Stimulated activated naive CD8-positive, alpha-beta T cell treated with anti-CD3 and anti-CD28 coated beads, Interleukin-15, amount 100 ng/mL, for 72 hours (primary cell): ENCODE measurements at regions not wholly inside any gene's neighbourhood (a gene's known extent, or its start where the extent isn't known, plus 50 kb on each side); places are given as distances from the start of the nearest gene placed in this dataset.

Experiments used
- ATAC-seq: fragments of 150-1000 bp; cut with Tn5 transposase; 2 replicates; pipeline ENCODE4 v1.10.0; 2021; ENCODE audit warnings: mild to moderate bottlenecking, moderate library complexity
- DNase-seq, 2 donors: peaks; one replicate each; pipeline ENCODE4 v3.0.0; 2021 to 2022
- H3K27ac Mint-ChIP-seq, 2 donors: one replicate each; pipeline ENCODE4 v1.8.0; 2022; ENCODE audit warnings: mild to moderate bottlenecking in 2 of 2, mixed read lengths in 2 of 2, moderate library complexity in 2 of 2
- H3K27me3 Mint-ChIP-seq: one replicate; pipeline ENCODE4 v1.8.0; 2022; ENCODE audit warnings: mixed read lengths
- H3K4me1 Mint-ChIP-seq: one replicate; pipeline ENCODE4 v1.8.0; 2022; ENCODE audit warnings: mild to moderate bottlenecking, mixed read lengths
- H3K4me3 Mint-ChIP-seq, 2 donors: one replicate each; pipeline ENCODE4 v1.8.0; 2022; ENCODE audit warnings: mild to moderate bottlenecking in 2 of 2, mixed read lengths in 2 of 2, moderate library complexity in 1 of 2
- H3K9me3 Mint-ChIP-seq, 2 donors: one replicate each; pipeline ENCODE4 v1.8.0; 2022; ENCODE audit warnings: mixed read lengths in 2 of 2

DNA sequence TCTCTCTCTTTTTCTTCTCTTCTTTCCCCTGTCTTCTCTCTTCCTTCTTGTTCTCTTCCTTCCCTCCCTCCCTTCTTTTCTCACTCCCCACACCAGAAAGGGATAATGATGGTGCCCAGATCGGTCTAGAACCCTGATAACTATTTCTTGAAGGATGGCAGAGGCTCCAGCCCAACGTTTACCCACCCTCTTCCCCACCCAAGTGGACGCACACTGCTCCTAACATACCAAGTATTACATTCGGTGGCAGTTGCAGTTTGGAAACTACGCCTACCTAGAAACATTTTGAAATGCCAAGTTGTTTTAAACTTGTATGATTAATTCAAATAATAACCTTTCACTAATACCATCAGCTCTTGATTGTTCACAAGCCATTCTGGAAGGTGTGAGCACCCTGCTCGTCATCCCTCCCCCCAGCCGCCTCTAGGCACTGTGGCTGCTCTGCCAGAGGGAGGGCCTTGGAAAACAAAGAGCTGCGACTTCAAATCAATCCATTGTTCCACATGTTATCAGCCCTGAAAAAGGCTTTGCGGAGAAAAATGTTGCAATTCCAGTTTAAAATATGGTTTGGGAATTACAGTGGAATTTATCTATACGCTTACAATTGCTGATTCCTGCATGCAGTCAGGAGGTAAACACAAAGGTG, 1017.5 kb upstream of the TENM3 start:
- ATAC-seq (no peak), DNase-seq (no peak)
- H3K4me1 Mint-ChIP-seq, result no peaks in the 10 kb centered on the region
- no peaks in the 10 kb centered on the region for H3K9me3 Mint-ChIP-seq
- no peak overlapping the region for H3K27ac Mint-ChIP-seq
- no peaks in the 10 kb centered on the region for H3K27me3 Mint-ChIP-seq
- no peak overlapping the region for H3K4me3 Mint-ChIP-seq

DNA sequence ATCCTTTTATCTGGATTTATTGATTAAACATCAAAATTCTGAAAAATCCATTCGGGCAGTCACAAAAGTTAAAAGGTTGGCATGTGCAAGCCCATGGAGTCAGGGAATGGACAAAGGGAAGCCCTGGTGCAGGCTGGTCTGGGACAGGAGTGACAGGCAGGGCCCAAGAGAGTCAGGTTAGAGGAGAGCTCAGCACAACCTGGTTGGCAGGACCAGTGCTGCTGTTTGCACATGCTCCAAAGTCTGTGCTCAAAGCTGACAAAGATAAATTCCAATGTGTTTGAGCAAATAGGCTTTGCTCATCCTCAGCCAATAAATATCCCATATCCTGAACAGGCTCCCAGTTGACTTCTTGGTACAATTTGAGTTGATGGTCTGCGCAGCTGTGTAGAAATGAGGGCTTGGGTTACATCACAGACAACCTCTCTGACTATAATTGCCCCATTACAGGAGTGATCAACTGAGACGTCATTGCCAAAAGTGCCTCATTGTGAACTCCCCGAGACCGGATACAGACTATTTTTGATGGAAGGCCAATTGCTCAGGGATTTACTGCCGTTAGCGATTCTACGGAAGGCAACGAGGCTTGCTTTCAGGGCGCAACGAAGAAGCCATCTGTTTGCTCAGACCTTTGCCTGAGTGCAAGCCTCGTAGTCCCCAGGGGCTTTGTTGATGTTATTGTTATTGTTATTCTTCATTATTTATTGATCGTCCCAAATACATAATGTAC, 1008.1 kb upstream of the TENM3 start:
- ATAC-seq (no peak), DNase-seq (no peak)
- Mint-ChIP-seq H3K9me3 (no peaks in the 10 kb centered on the region), H3K27me3 (no peaks in the 10 kb centered on the region), H3K27ac (no peak overlapping the region), H3K4me3 (no peak overlapping the region), H3K4me1 (no peaks in the 10 kb centered on the region)

DNA sequence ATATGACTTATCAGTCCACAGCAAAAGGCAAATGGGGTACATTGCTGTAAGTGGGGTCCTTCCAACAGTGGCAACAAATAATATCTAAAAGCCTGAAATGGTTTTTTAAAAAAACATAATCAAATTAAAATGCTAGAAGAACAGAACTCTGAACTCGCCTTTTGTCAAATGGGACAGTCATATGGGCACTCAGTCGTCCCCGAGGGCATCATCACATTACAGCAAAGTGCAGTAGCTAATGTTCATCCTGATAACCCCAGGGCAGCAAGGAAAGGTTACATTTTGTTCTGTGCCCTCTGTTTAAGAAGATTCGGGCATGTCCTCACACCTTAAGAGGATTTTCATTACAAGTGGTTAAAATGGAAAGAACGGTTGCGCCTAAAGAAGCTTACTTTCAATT, 997.9 kb upstream of the TENM3 start:
- peaks cover under 1 to 4% of the 10 kb centered on the region in 2 donors for H3K9me3 Mint-ChIP-seq

DNA sequence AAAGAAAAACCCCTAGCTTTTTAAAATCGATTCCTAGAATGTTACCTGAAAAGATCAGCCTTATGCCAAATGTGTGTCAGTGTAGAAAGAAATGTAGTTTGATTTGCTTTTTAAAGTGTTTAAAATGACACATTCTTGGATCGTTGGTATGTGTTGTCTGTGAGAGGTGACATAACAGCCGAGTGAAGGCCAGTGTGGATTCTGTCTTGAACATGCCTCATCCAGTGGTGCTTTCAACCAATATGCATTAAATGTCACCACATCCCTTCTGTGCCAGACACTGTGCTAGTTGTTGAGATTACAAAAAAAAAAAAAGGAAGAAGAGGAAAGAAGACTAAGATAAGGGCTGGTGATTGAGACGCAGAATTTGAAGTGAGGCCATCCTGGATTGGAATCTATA, 994.2 kb upstream of the TENM3 start:
- H3K4me1 Mint-ChIP-seq, result no peaks in the 10 kb centered on the region
- DNase-seq (no peak), ATAC-seq (no peak)
- no peak overlapping the region for H3K4me3 Mint-ChIP-seq
- H3K9me3 Mint-ChIP-seq, result peaks cover 10 to 20% of the 10 kb centered on the region in 2 donors
- H3K27me3 Mint-ChIP-seq, result no peaks in the 10 kb centered on the region
- no peak overlapping the region for H3K27ac Mint-ChIP-seq

More for the DNA sequence above, 997.9 kb upstream of the TENM3 start:
- Mint-ChIP-seq H3K4me3 (no peak overlapping the region), H3K27ac (no peak overlapping the region), H3K4me1 (no peaks in the 10 kb centered on the region), H3K27me3 (no peaks in the 10 kb centered on the region)
- DNase-seq, result no peak
- ATAC-seq, result no peak

DNA sequence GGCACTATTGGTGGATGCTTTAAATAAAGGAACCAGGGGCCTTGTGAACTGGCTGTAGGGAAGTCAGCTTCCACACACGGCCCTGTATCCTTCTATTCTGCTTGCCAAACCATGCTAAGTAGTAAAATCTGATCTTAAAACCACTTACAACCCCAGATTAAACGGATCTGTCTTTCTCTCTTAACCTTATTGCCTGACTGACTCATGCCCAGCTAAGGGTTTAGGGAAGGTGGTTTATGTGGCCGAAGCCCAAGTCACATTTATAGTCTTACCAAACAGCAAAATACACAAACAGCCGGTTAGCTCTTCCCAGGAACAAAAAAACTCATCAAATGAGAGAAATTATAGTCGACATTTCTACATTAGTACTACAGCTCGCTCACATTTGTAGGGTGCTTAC, 988.4 kb upstream of the TENM3 start:
- H3K9me3 Mint-ChIP-seq, result peaks cover 10 to 27% of the 10 kb centered on the region in 2 donors
- H3K27ac Mint-ChIP-seq, result no peak overlapping the region
- no peak overlapping the region for H3K4me3 Mint-ChIP-seq
- no peaks in the 10 kb centered on the region for H3K4me1 Mint-ChIP-seq
- no peak for DNase-seq
- ATAC-seq, result no peak
- H3K27me3 Mint-ChIP-seq, result no peaks in the 10 kb centered on the region

DNA sequence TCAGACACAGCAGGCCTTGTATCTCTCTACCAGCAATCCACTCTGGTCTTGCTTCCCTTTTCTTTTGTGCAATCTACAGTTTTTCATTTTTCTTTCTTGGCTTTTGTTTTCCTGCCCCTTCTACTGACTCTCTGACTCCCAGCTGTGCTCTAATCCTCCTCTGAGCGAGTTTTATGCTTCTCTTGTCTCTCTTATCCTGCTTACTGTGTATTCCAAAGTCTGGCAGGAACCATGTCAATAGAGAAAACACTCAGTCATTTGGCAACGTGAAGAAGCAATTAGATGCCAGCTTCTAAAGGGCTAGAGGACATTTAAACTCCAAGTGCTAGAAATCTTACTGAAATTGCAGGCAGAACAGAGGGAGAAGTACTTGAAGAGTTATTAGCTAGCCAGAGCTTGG, 984.6 kb upstream of the TENM3 start:
- no peak for DNase-seq
- Mint-ChIP-seq H3K9me3 (peaks cover 0 to 13% of the 10 kb centered on the region in 2 donors), H3K27me3 (no peaks in the 10 kb centered on the region), H3K4me1 (no peaks in the 10 kb centered on the region), H3K4me3 (no peak overlapping the region), H3K27ac (no peak overlapping the region)
- ATAC-seq, result no peak

DNA sequence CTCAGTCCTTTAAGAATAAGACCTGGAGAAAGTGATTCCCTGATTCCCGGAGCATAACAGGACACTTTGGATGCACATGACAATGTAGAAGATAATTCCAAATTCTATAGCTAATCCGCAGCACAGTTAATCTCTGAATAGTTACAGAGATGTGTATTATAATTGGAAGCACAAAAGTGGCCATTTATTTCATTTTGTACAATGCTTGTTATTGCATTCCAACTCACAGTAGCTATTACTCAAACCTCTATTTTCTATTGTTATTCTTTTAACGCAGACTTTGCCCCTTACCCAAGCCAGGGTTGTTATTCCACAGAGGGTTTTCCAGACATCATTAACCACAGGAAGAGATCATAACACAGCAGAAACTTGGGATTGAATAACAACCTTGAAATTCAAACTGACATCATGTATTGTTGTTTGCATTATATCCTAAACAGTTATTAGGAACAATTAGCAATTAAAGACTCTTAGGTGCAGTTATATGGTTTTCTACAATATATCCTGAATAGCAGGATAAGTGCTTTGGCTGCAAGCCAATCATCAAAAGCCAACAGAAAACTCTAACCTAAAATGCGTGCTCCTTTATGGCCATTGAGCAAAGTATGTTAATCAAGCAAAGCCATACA, 984.0 kb upstream of the TENM3 start:
- no peak overlapping the region for H3K4me3 Mint-ChIP-seq
- no peak for ATAC-seq
- peaks cover 0 to 13% of the 10 kb centered on the region in 2 donors for H3K9me3 Mint-ChIP-seq
- no peak overlapping the region for H3K27ac Mint-ChIP-seq
- no peaks in the 10 kb centered on the region for H3K27me3 Mint-ChIP-seq
- DNase-seq, result no peak
- no peaks in the 10 kb centered on the region for H3K4me1 Mint-ChIP-seq

DNA sequence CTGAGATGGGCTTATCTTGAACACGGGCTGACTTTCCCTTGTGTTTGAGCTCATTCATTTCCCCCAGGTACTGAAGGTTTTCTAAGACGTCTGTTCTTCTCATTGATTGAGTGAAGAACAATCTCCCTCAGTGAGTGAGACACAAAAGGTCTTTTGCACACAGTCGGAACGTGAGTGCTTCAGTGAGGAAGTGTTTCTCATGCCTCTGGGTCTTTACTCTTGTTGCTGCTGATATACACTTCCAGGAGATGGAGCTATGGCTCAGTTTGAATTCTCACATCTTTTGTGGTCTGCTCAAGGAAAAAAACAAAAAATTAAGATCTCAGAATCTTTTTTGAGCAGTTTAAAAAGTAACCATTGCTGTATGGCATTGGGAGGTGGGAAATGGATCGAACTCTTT, 981.9 kb upstream of the TENM3 start:
- Mint-ChIP-seq H3K4me3 (no peak overlapping the region), H3K4me1 (no peaks in the 10 kb centered on the region), H3K9me3 (peaks cover 0 to 13% of the 10 kb centered on the region in 2 donors), H3K27me3 (peaks cover 6% of the 10 kb centered on the region), H3K27ac (no peak overlapping the region)
- ATAC-seq (no peak), DNase-seq (no peak)

DNA sequence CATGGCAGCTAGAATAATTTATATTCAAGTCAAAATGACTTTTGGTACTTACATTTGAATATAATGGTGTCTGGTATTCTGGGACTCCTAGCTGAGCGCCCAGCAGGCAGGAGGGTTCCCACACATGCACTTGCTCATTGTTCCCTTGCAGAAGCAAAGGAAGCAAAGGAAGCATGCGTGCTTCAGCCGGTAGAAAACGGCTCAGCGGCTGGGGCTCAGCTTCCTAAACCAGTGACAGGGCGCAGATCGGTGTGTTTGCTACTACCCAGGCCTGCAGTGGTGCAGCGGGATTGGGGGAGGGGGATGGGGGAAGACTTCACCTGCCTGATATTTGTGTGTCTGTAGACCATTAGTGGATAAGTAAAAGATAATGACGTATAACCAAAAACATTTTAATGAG, 978.3 kb upstream of the TENM3 start:
- no peak overlapping the region for H3K27ac Mint-ChIP-seq
- no peak overlapping the region for H3K4me3 Mint-ChIP-seq
- ATAC-seq (no peak), DNase-seq (no peak)
- peaks cover 0 to 6% of the 10 kb centered on the region in 2 donors for H3K9me3 Mint-ChIP-seq
- H3K4me1 Mint-ChIP-seq, result no peaks in the 10 kb centered on the region
- peaks cover 6% of the 10 kb centered on the region for H3K27me3 Mint-ChIP-seq

DNA sequence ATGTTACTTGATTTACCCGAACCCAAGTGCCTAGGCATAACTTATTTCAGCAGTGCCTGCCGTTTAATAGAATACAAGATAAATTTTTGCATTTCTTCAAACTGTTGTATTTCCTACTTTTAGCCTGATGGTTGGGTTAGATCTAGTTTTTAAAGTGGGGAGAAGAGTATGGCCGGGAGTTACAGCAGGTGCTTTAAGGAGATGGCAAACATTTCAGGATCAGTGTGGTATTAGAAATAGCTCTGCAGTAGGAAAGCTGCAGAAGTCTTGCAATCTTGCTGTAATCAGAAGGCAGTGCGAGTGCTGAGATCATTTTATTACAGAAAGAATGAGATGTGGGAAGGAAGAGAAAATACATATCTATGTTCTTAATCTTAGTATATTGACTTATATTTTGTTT, 977.8 kb upstream of the TENM3 start:
- Mint-ChIP-seq H3K9me3 (peaks cover 0 to 6% of the 10 kb centered on the region in 2 donors), H3K4me1 (no peaks in the 10 kb centered on the region), H3K27me3 (peaks cover 6% of the 10 kb centered on the region), H3K27ac (no peak overlapping the region), H3K4me3 (no peak overlapping the region)
- ATAC-seq, result no peak
- no peak for DNase-seq

DNA sequence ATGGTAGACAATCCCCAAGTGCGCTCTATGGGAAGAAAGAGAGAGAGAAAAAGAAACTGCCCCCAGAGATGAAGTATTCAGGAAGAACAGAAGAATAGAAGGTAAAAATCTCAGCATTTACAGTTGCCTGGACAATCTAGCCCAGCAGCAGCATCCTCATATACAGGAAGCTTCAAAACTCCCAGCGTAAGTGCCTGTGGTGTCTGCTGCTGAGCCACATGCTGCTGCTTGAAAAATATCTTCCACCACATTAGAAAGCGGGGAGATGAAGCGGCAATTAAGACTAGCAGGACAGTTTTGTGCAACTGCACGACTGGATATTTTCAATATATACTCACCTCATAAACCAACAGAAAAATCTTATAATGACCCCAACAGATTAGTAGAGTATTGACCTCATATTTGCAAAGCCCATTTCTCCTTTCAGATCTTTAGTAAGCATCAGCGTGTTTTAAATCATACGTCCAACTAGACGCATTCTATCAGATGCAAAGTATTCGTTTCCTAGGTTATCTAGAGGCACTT, 972.0 kb upstream of the TENM3 start:
- DNase-seq, result no peak
- Mint-ChIP-seq H3K4me3 (no peak overlapping the region), H3K27me3 (no peaks in the 10 kb centered on the region), H3K4me1 (no peaks in the 10 kb centered on the region), H3K27ac (no peak overlapping the region), H3K9me3 (no peaks in the 10 kb centered on the region)
- no peak for ATAC-seq

DNA sequence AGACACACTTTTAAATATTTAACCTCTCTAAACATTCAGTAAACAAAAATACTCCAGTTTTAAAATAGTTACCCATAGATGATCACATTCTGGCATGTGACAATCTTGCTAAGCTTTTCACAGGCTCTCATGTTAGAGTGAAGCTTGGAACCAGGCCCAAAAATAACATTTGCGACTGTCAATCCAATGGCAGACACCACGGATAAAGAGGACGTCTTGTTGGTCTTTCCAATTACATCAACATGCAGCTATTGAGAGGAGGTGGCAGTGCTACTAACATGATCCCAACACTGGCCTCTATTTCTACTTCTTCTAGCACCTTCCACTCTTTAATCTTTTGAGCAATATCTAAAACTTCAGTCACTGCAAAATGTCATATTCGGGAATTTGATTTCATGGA, 970.8 kb upstream of the TENM3 start:
- H3K27ac Mint-ChIP-seq, result no peak overlapping the region
- no peak overlapping the region for H3K4me3 Mint-ChIP-seq
- H3K27me3 Mint-ChIP-seq, result no peaks in the 10 kb centered on the region
- H3K4me1 Mint-ChIP-seq, result no peaks in the 10 kb centered on the region
- H3K9me3 Mint-ChIP-seq, result peaks cover 0 to 8% of the 10 kb centered on the region in 2 donors
- no peak for ATAC-seq
- DNase-seq, result no peak

DNA sequence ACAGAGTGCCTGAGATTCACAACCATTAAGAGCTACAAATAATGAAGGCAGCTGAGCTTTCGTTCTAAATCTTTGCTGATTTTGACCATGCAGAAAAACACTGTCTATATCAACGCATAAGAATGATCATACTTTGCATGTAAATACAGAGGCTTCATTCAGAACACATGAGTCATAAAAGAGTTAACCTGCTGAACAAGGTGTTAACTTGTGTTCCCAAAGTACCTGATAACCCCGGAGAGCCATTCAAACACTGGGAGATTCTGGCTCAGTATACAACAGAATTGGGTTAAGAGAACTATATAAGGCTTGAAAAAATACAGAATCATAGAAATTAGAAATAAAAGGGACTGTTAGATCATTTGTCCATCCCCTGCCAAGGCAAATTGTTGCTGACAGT, 964.3 kb upstream of the TENM3 start:
- no peaks in the 10 kb centered on the region for H3K27me3 Mint-ChIP-seq
- no peak overlapping the region for H3K27ac Mint-ChIP-seq
- DNase-seq (no peak), ATAC-seq (no peak)
- H3K9me3 Mint-ChIP-seq, result peaks cover 0 to 8% of the 10 kb centered on the region in 2 donors
- no peak overlapping the region for H3K4me3 Mint-ChIP-seq
- no peaks in the 10 kb centered on the region for H3K4me1 Mint-ChIP-seq

DNA sequence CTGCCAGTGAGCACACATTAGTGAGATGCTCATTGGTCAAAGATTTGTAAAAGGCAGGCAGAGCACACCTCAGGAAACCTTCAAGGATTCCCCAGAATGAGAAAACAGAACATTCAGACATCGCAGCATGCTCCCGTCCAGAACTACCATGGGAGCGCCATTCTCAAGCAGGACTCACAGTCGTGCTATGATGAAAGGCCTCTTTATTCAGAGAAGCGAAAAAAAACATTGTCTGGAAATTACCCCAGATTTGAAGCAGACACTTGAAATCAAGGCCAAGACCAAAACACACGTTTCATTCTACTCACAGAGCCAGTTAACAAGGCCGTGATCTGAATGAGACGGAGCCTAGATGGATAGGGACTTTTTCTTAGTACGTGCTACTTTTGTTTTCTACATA, 961.8 kb upstream of the TENM3 start:
- Mint-ChIP-seq H3K27me3 (no peaks in the 10 kb centered on the region), H3K9me3 (peaks cover 0 to 6% of the 10 kb centered on the region in 2 donors), H3K27ac (no peak overlapping the region), H3K4me1 (no peaks in the 10 kb centered on the region), H3K4me3 (no peak overlapping the region)
- no peak for DNase-seq
- no peak for ATAC-seq

DNA sequence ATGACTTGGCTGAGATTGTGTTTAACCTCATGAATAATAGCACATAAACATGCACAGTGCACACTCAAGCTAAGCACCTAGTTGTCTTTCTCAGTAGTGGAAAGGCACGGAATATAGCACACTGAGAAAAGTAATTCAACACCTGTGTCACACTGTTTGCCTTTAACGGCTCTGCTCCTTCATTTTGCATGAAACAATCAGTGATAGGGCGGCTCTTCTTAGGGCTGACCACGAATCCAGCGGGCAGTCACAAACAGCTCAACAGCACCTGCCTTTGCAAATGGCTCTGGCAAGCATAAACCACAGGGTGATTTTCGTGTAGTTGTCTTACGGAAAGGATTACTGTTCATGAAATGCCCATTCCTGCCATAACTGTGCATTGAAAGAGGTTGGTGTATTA, 954.0 kb upstream of the TENM3 start:
- Mint-ChIP-seq H3K4me1 (no peaks in the 10 kb centered on the region), H3K9me3 (no peaks in the 10 kb centered on the region), H3K27ac (no peak overlapping the region), H3K4me3 (no peak overlapping the region), H3K27me3 (no peaks in the 10 kb centered on the region)
- ATAC-seq, result no peak
- DNase-seq, result no peak

DNA sequence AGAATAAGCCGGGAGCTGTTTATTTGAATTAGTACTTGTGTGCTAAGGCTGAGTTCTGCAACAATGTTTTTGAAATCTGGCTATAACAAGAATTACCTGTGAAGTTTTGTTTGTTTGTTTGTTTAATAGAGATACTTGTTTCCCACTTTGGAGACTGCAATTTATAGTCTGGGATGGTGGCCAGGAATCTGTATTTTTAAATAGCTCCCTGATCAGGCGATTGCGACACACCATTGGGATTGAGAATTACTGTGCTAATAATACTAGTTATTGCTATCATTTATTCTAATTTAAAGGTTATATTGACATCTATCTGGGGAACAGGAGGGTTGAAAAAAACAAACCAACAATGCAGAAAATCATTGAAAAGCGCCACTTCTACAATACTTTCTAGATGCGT, 951.6 kb upstream of the TENM3 start:
- Mint-ChIP-seq H3K9me3 (peaks cover 0 to 8% of the 10 kb centered on the region in 2 donors), H3K27ac (no peak overlapping the region)
- no peak for DNase-seq

More for the DNA sequence above, 951.6 kb upstream of the TENM3 start:
- Mint-ChIP-seq H3K4me3 (no peak overlapping the region), H3K4me1 (no peaks in the 10 kb centered on the region), H3K27me3 (no peaks in the 10 kb centered on the region)
- no peak for ATAC-seq
